HT1080 (cell line): ENCODE measurements at regions not wholly inside any gene's neighbourhood (a gene's known extent, or its start where the extent isn't known, plus 50 kb on each side); places are given as distances from the start of the nearest gene placed in this dataset.

ENCODE experiments used
- DNase-seq: peaks from one replicate; pipeline ENCODE4 v3.0.0-alpha.2; 2015; ENCODE audit warnings: low read depth

GRCh38 chr1:55640708-55641473 lies 425.7 kb upstream of the USP24 start:
- no peak for DNase-seq

- DNase-seq: no peak
These were observed 424.4 kb upstream of the USP24 start for GRCh38 chr1:55639526-55639925.

- DNase-seq: no peak
These were observed 423.9 kb upstream of the USP24 start for GRCh38 chr1:55639051-55639450.

GRCh38 chr1:55636696-55637095 lies 421.5 kb upstream of the USP24 start:
- peak; percentile 1 for DNase-seq

GRCh38 chr1:55635856-55636255 lies 420.7 kb upstream of the USP24 start:
- DNase-seq: no peak

- DNase-seq: no peak
These were observed 419.4 kb upstream of the USP24 start for GRCh38 chr1:55634516-55634915.

GRCh38 chr1:55632906-55633305 lies 417.7 kb upstream of the USP24 start:
- DNase-seq: no peak

- DNase-seq: peak; percentile 23
These were observed 416.9 kb upstream of the USP24 start for GRCh38 chr1:55632058-55632457.

GRCh38 chr1:55631509-55631908 lies 416.3 kb upstream of the USP24 start:
- no peak for DNase-seq

GRCh38 chr1:55626326-55626725 lies 411.2 kb upstream of the USP24 start:
- no peak for DNase-seq

GRCh38 chr1:55624766-55625165 lies 409.6 kb upstream of the USP24 start:
- DNase-seq: no peak

GRCh38 chr1:55623311-55623710 lies 408.1 kb upstream of the USP24 start:
- peak; percentile 4 for DNase-seq

- no peak for DNase-seq
These were observed 406.9 kb upstream of the USP24 start for GRCh38 chr1:55622074-55622473.

- DNase-seq: no peak
These were observed 403.0 kb upstream of the USP24 start for GRCh38 chr1:55618199-55618598.

GRCh38 chr1:55617288-55617982 lies 402.3 kb upstream of the USP24 start:
- no peak for DNase-seq

- no peak for DNase-seq
These were observed 397.8 kb upstream of the USP24 start for GRCh38 chr1:55612988-55613387.

- DNase-seq: no peak
These were observed 396.0 kb upstream of the USP24 start for GRCh38 chr1:55611123-55611522.

GRCh38 chr1:55610203-55610602 lies 395.0 kb upstream of the USP24 start:
- no peak for DNase-seq

GRCh38 chr1:55609630-55610029 lies 394.5 kb upstream of the USP24 start:
- DNase-seq: no peak

- DNase-seq: no peak
These were observed 390.0 kb upstream of the USP24 start for GRCh38 chr1:55605155-55605554.

GRCh38 chr1:55604749-55605148 lies 389.6 kb upstream of the USP24 start:
- DNase-seq: no peak

GRCh38 chr1:55604179-55604578 lies 389.0 kb upstream of the USP24 start:
- no peak for DNase-seq

- no peak for DNase-seq
These were observed 385.1 kb upstream of the USP24 start for GRCh38 chr1:55600242-55600641.
